Naive thymus-derived CD4-positive, alpha-beta T cell (primary cell): ENCODE measurements at regions not wholly inside any gene's neighbourhood (a gene's known extent, or its start where the extent isn't known, plus 50 kb on each side); places are given as distances from the start of the nearest gene placed in this dataset.
A peak's percentile ranks its signal among the peaks of the same experiment; 100 is the strongest.

Source experiments
- ATAC-seq: fragments of 150-1000 bp; cut with Tn5 transposase; 2 replicates; pipeline ENCODE4 v1.10.0; 2021; ENCODE audit warnings: mild to moderate bottlenecking, moderate library complexity
- CTCF ChIA-PET: fragments of 350-600 bp; sonication (Branson Sonifier 250); formaldehyde crosslinking; loops from one replicate; lab custom pipeline; 2021; ENCODE audit warnings: antibody characterized with exemption; lab: Charles Lee
- POLR2A ChIA-PET: fragments of 350-600 bp; sonication (Branson Sonifier 250); formaldehyde crosslinking; loops from one replicate; lab custom pipeline; 2021; ENCODE audit warnings: antibody characterized with exemption, inconsistent platforms; lab: Charles Lee
- DNase-seq, 9 donors: peaks; one replicate each; pipeline versions ENCODE4 v3.0.0 to v3.0.0-alpha.2; 2020 to 2022; ENCODE audit warnings: mixed read lengths in 1 of 9
- H3K27ac ChIP-seq: one replicate; pipeline ENCODE4 v1.7.0; 2013; ENCODE audit warnings: mild to moderate bottlenecking, low read depth, low read length, moderate library complexity
- H3K27me3 ChIP-seq, 2 donors: one replicate each; pipeline ENCODE4 v1.7.0; 2013; ENCODE audit warnings: low read length in 2 of 2, mild to moderate bottlenecking in 2 of 2, moderate library complexity in 2 of 2; ENCODE audit not compliant: control insufficient read depth in 2 of 2, insufficient read depth in 2 of 2
- H3K36me3 ChIP-seq, 3 experiments: 1 replicate in 2 of 3; 2 replicates in 1 of 3; pipeline ENCODE4 v1.7.0; 2013; ENCODE audit warnings: low read length in 3 of 3, mild to moderate bottlenecking in 3 of 3, moderate library complexity in 1 of 3; ENCODE audit not compliant: insufficient read depth in 3 of 3, control insufficient read depth in 2 of 3
- H3K4me1 ChIP-seq, 2 donors: one replicate each; pipeline ENCODE4 v1.7.0; 2013; ENCODE audit warnings: low read length in 2 of 2, mild to moderate bottlenecking in 2 of 2, moderate library complexity in 1 of 2; ENCODE audit not compliant: control insufficient read depth in 2 of 2, insufficient read depth in 2 of 2
- H3K4me3 ChIP-seq: 2 replicates; pipeline ENCODE4 v1.7.0; 2013; ENCODE audit warnings: mild to moderate bottlenecking, low read length
- H3K9me3 ChIP-seq, 3 experiments: 1 replicate in 2 of 3; 2 replicates in 1 of 3; pipeline ENCODE4 v1.7.0; 2013; ENCODE audit warnings: low read length in 3 of 3; ENCODE audit not compliant: control insufficient read depth in 2 of 3
- H3K27ac Mint-ChIP-seq, 9 donors: one replicate each; pipeline ENCODE4 v1.8.0; 2020 to 2022; ENCODE audit warnings: mixed read lengths in 9 of 9, mild to moderate bottlenecking in 8 of 9, moderate library complexity in 5 of 9, inconsistent platforms in 2 of 9
- H3K27me3 Mint-ChIP-seq, 5 donors: one replicate each; pipeline ENCODE4 v1.8.0; 2021 to 2022; ENCODE audit warnings: mixed read lengths in 5 of 5, mild to moderate bottlenecking in 1 of 5
- H3K36me3 Mint-ChIP-seq, 5 donors: one replicate each; pipeline ENCODE4 v1.8.0; 2020 to 2022; ENCODE audit warnings: mixed read lengths in 5 of 5, mild to moderate bottlenecking in 3 of 5, inconsistent platforms in 1 of 5
- H3K4me1 Mint-ChIP-seq, 7 donors: one replicate each; pipeline ENCODE4 v1.8.0; 2020 to 2022; ENCODE audit warnings: mixed read lengths in 7 of 7, mild to moderate bottlenecking in 3 of 7, inconsistent platforms in 1 of 7
- H3K4me3 Mint-ChIP-seq, 10 donors: one replicate each; pipeline ENCODE4 v1.8.0; 2020 to 2022; ENCODE audit warnings: mild to moderate bottlenecking in 10 of 10, mixed read lengths in 10 of 10, moderate library complexity in 6 of 10, inconsistent platforms in 2 of 10
- H3K9me3 Mint-ChIP-seq, 11 donors: one replicate each; pipeline ENCODE4 v1.8.0; 2020 to 2022; ENCODE audit warnings: mixed read lengths in 11 of 11, mild to moderate bottlenecking in 4 of 11, inconsistent platforms in 1 of 11, moderate library complexity in 1 of 11
- intact Hi-C, 2 donors: fragments of 100-400 bp; cut with micrococcal nuclease; formaldehyde crosslinking; loops; one replicate each; pipeline ENCODE4 v1.15.1; 2023

- ChIA-PET CTCF (no interaction called here), POLR2A (interaction anchor here (0.7 kb wide), 1 partner anchor 28 kb away, joined by 3 read pairs; no protein-coding TSS in a partner anchor)
- DNase-seq (no peak), ATAC-seq (no peak)
- Mint-ChIP-seq H3K4me1 (peaks cover 7 to 17% (median 11%) of the 10 kb centered on the region in 7 donors), H3K27ac (no peak overlapping the region), H3K27me3 (peaks cover 0 to 7% (median 0%) of the 10 kb centered on the region in 5 donors), H3K36me3 (peaks cover 5 to 12% (median 9%) of the 10 kb centered on the region in 5 donors), H3K9me3 (peaks cover 5 to 21% (median 12%) of the 10 kb centered on the region in 11 donors), H3K4me3 (no peak overlapping the region)
- H3K4me3 ChIP-seq: no peak overlapping the region
- no peaks in the 10 kb centered on the region for H3K36me3 ChIP-seq
- H3K27me3 ChIP-seq: no peaks in the 10 kb centered on the region
- intact Hi-C loops: no loop called here
- H3K9me3 ChIP-seq: no peaks in the 10 kb centered on the region
- peaks cover 0 to 9% of the 10 kb centered on the region in 2 donors for H3K4me1 ChIP-seq
- no peak overlapping the region for H3K27ac ChIP-seq
Observed at GRCh38 chr4:38466401-38466800, 197.6 kb upstream of the KLF3 start.

GRCh38 chr4:38467296-38467695 is 196.7 kb upstream of the KLF3 start:
- POLR2A ChIA-PET: no interaction called here
- H3K4me3 Mint-ChIP-seq: no peak overlapping the region
- no peak overlapping the region for H3K4me3 ChIP-seq
- H3K27ac Mint-ChIP-seq: no peak overlapping the region
- peaks cover 7 to 17% (median 11%) of the 10 kb centered on the region in 7 donors for H3K4me1 Mint-ChIP-seq
- peaks cover 0 to 9% of the 10 kb centered on the region in 2 donors for H3K4me1 ChIP-seq
- no peaks in the 10 kb centered on the region for H3K36me3 ChIP-seq
- no peak overlapping the region for H3K27ac ChIP-seq
- H3K9me3 ChIP-seq: no peaks in the 10 kb centered on the region
- peaks cover 0 to 7% (median 0%) of the 10 kb centered on the region in 5 donors for H3K27me3 Mint-ChIP-seq
- DNase-seq (no peak), ATAC-seq (no peak)
- CTCF ChIA-PET: interaction anchor here (0.7 kb wide), 1 partner anchor 109 kb away, joined by 3 read pairs; no protein-coding TSS in a partner anchor
- H3K9me3 Mint-ChIP-seq: peaks cover 5 to 21% (median 12%) of the 10 kb centered on the region in 11 donors
- H3K27me3 ChIP-seq: no peaks in the 10 kb centered on the region
- H3K36me3 Mint-ChIP-seq: peaks cover 5 to 12% (median 9%) of the 10 kb centered on the region in 5 donors
- intact Hi-C loops: no loop called here

- H3K27ac ChIP-seq: no peak overlapping the region
- H3K4me3 Mint-ChIP-seq: no peak overlapping the region
- H3K27me3 ChIP-seq: no peaks in the 10 kb centered on the region
- peaks cover 5 to 21% (median 12%) of the 10 kb centered on the region in 11 donors for H3K9me3 Mint-ChIP-seq
- no peaks in the 10 kb centered on the region for H3K36me3 ChIP-seq
- peaks cover 5 to 12% (median 6%) of the 10 kb centered on the region in 5 donors for H3K36me3 Mint-ChIP-seq
- DNase-seq (no peak), ATAC-seq (no peak)
- H3K4me1 Mint-ChIP-seq: peaks cover 5 to 14% (median 11%) of the 10 kb centered on the region in 7 donors
- intact Hi-C loops: no loop called here
- H3K9me3 ChIP-seq: no peaks in the 10 kb centered on the region
- ChIA-PET CTCF (no interaction called here), POLR2A (interaction anchor here (1.1 kb wide), 1 partner anchor 199 kb away, joined by 3 read pairs; no protein-coding TSS in a partner anchor)
- H3K27me3 Mint-ChIP-seq: peaks cover 0 to 7% (median 0%) of the 10 kb centered on the region in 5 donors
- no peak overlapping the region for H3K4me3 ChIP-seq
- H3K4me1 ChIP-seq: peaks cover 0 to 9% of the 10 kb centered on the region in 2 donors
- H3K27ac Mint-ChIP-seq: no peak overlapping the region
Observed at GRCh38 chr4:38468339-38468866, 195.6 kb upstream of the KLF3 start.

GRCh38 chr4:38469410-38469809 is 194.6 kb upstream of the KLF3 start:
- H3K9me3 Mint-ChIP-seq: peaks cover 5 to 21% (median 12%) of the 10 kb centered on the region in 11 donors
- H3K4me3 Mint-ChIP-seq: no peak overlapping the region
- no peak overlapping the region for H3K4me3 ChIP-seq
- H3K27me3 Mint-ChIP-seq: peaks cover 0 to 7% (median 0%) of the 10 kb centered on the region in 5 donors
- H3K36me3 Mint-ChIP-seq: peaks cover 5 to 12% (median 6%) of the 10 kb centered on the region in 5 donors
- DNase-seq: no peak
- intact Hi-C loops: no loop called here
- peaks cover 5 to 7% (median 7%) of the 10 kb centered on the region in 7 donors for H3K4me1 Mint-ChIP-seq
- H3K36me3 ChIP-seq: no peaks in the 10 kb centered on the region
- no peak for ATAC-seq
- H3K27ac Mint-ChIP-seq: no peak overlapping the region
- POLR2A ChIA-PET: no interaction called here
- no peak overlapping the region for H3K27ac ChIP-seq
- no peaks in the 10 kb centered on the region for H3K27me3 ChIP-seq
- no peaks in the 10 kb centered on the region for H3K9me3 ChIP-seq
- H3K4me1 ChIP-seq: peaks cover 0 to 6% of the 10 kb centered on the region in 2 donors
- CTCF ChIA-PET: interaction anchor here (0.8 kb wide), 1 partner anchor 51 kb away, joined by 3 read pairs; no protein-coding TSS in a partner anchor

GRCh38 chr4:38470735-38471262 is 193.2 kb upstream of the KLF3 start:
- CTCF ChIA-PET: no interaction called here
- intact Hi-C loops: no loop called here
- peaks cover 0 to 13% (median 0%) of the 10 kb centered on the region in 5 donors for H3K27me3 Mint-ChIP-seq
- Histone ChIP-seq H3K27me3 (no peaks in the 10 kb centered on the region), H3K9me3 (no peaks in the 10 kb centered on the region), H3K27ac (no peak overlapping the region), H3K36me3 (no peaks in the 10 kb centered on the region), H3K4me1 (no peaks in the 10 kb centered on the region), H3K4me3 (no peak overlapping the region)
- H3K4me1 Mint-ChIP-seq: peaks cover 0 to 4% (median 0%) of the 10 kb centered on the region in 7 donors
- H3K27ac Mint-ChIP-seq: no peak overlapping the region
- DNase-seq: no peak
- ATAC-seq: no peak
- H3K9me3 Mint-ChIP-seq: peaks cover 6 to 21% (median 12%) of the 10 kb centered on the region in 11 donors
- H3K4me3 Mint-ChIP-seq: no peak overlapping the region
- H3K36me3 Mint-ChIP-seq: peaks cover 5 to 14% (median 10%) of the 10 kb centered on the region in 5 donors
- POLR2A ChIA-PET: interaction anchor here (1.2 kb wide), 1 partner anchor 141 kb away, joined by 5 read pairs; no protein-coding TSS in a partner anchor

GRCh38 chr4:38482696-38483095 is 181.3 kb upstream of the KLF3 start:
- no peak overlapping the region for H3K27ac ChIP-seq
- peaks cover 2 to 35% (median 17%) of the 10 kb centered on the region in 7 donors for H3K4me1 Mint-ChIP-seq
- H3K4me3 Mint-ChIP-seq: peak overlapping the region in 7 of 10 donors; percentile 2 to 66 (median 17)
- H3K4me3 ChIP-seq: no peak overlapping the region
- H3K36me3 Mint-ChIP-seq: no peaks in the 10 kb centered on the region
- ChIA-PET CTCF (no interaction called here), POLR2A (interaction anchor here (0.7 to 1.1 kb wide), 3 partner anchors 10 to 34 kb away, joined by 3 to 4 read pairs (median 4); no protein-coding TSS in a partner anchor)
- H3K27me3 Mint-ChIP-seq: peaks cover 0 to 11% (median 0%) of the 10 kb centered on the region in 5 donors
- no peaks in the 10 kb centered on the region for H3K36me3 ChIP-seq
- peaks cover 9% of the 10 kb centered on the region in 2 donors for H3K4me1 ChIP-seq
- intact Hi-C loops: loop anchor here in 1 of 2 donors (5.0 kb wide), 1 partner anchor 35 kb away; no protein-coding TSS in a partner anchor
- peak overlapping the region in 4 of 9 donors; percentile 19 to 71 (median 42) for H3K27ac Mint-ChIP-seq
- DNase-seq (peak in 3 of 9 donors; percentile 13 to 16 (median 16)), ATAC-seq (no peak)
- H3K27me3 ChIP-seq: no peaks in the 10 kb centered on the region
- peaks cover 0 to 7% (median 0%) of the 10 kb centered on the region in 11 donors for H3K9me3 Mint-ChIP-seq
- H3K9me3 ChIP-seq: no peaks in the 10 kb centered on the region
